DOHH2 (cell line): ENCODE measurements at regions not wholly inside any gene's neighbourhood (a gene's known extent, or its start where the extent isn't known, plus 50 kb on each side); places are given as distances from the start of the nearest gene placed in this dataset.
"Not testable (repeated sequence)": the region's sequence is repeated elsewhere in the genome, so short reads cannot be mapped to it uniquely, and the experiment has no call there.

Source experiments
- H3F3A ChIP-seq: fragments of 200-600 bp; sonication (generic), shearing (Covaris generic); 2 replicates; pipeline ENCODE4 v1.6.0; 2016; ENCODE audit warnings: antibody characterized with exemption, mild to moderate bottlenecking; ENCODE audit not compliant: control insufficient read depth, insufficient read depth
- H3K27ac ChIP-seq: fragments of 200-600 bp; sonication (generic); 2 replicates; pipeline ENCODE4 v1.5.1; 2014; ENCODE audit warnings: low read depth, mild to moderate bottlenecking, low read length, moderate library complexity
- H3K27me3 ChIP-seq: fragments of 200-600 bp; sonication (generic); 2 replicates; pipeline ENCODE4 v1.6.1; 2014; ENCODE audit warnings: mild to moderate bottlenecking, low read length, mixed read lengths; ENCODE audit not compliant: control insufficient read depth
- H3K36me3 ChIP-seq: fragments of 200-600 bp; sonication (generic); 2 replicates; pipeline ENCODE4 v1.6.1; 2014; ENCODE audit warnings: mild to moderate bottlenecking, low read length, moderate library complexity, mixed read lengths; ENCODE audit not compliant: control insufficient read depth
- H3K4me1 ChIP-seq: fragments of 200-600 bp; sonication (generic); 2 replicates; pipeline ENCODE4 v1.6.1; 2014; ENCODE audit warnings: mild to moderate bottlenecking, low read length, mixed read lengths; ENCODE audit not compliant: control insufficient read depth
- H3K4me2 ChIP-seq: fragments of 200-600 bp; sonication (generic); 2 replicates; pipeline ENCODE4 v1.6.0; 2014; ENCODE audit warnings: mild to moderate bottlenecking, low read length, moderate library complexity
- H3K4me3 ChIP-seq: fragments of 200-600 bp; sonication (generic); 2 replicates; pipeline ENCODE4 v1.5.1; 2014; ENCODE audit warnings: mild to moderate bottlenecking, low read length, mixed read lengths
- H3K79me2 ChIP-seq: fragments of 200-600 bp; sonication (generic); 2 replicates; pipeline ENCODE4 v1.6.1; 2014; ENCODE audit warnings: mild to moderate bottlenecking, low read length, mixed read lengths; ENCODE audit not compliant: control insufficient read depth
- H3K9me2 ChIP-seq: fragments of 200-600 bp; sonication (generic); replicated peaks from 2 replicates; pipeline ENCODE4 v1.6.1; 2014; ENCODE audit warnings: mild to moderate bottlenecking, low read length, mixed read lengths; ENCODE audit not compliant: control insufficient read depth
- H3K9me3 ChIP-seq: fragments of 200-600 bp; sonication (generic); 2 replicates; pipeline ENCODE4 v1.6.1; 2014; ENCODE audit warnings: antibody characterized with exemption, low read length, mixed read lengths; ENCODE audit not compliant: control insufficient read depth, insufficient read depth
- H4K20me1 ChIP-seq: fragments of 200-600 bp; sonication (generic); 2 replicates; pipeline ENCODE4 v1.6.0; 2014; ENCODE audit warnings: low read depth, mild to moderate bottlenecking, antibody characterized with exemption, low read length, moderate library complexity; ENCODE audit not compliant: control insufficient read depth, insufficient read depth
- CTCF ChIP-seq: fragments of 200-600 bp; sonication (generic); IDR thresholded peaks from one replicate; pipeline ENCODE4 v1.5.1; 2014; ENCODE audit warnings: antibody characterized with exemption, mild to moderate bottlenecking, low read depth, low read length; ENCODE audit not compliant: poor library complexity, severe bottlenecking
- EZH2phosphoT487 ChIP-seq: fragments of 200-600 bp; sonication (generic); IDR thresholded peaks from 2 replicates; pipeline ENCODE4 v1.6.1; 2017; ENCODE audit warnings: borderline replicate concordance, mild to moderate bottlenecking, antibody characterized with exemption, low read length, moderate library complexity, mixed read lengths

GRCh38 chr16:47817048-47817447 is 338.7 kb downstream of the ABCC12 start:
- H3K79me2 ChIP-seq: no peaks in the 10 kb centered on the region

GRCh38 chr16:47816511-47816910 is 339.3 kb downstream of the ABCC12 start:
- H3F3A ChIP-seq: no peaks in the 10 kb centered on the region
- TF ChIP-seq EZH2phosphoT487: no peak
- TF ChIP-seq CTCF: no peak
- H3K79me2 ChIP-seq: no peaks in the 10 kb centered on the region
- H4K20me1 ChIP-seq: no peaks in the 10 kb centered on the region
- no peaks in the 10 kb centered on the region for H3K36me3 ChIP-seq
- no peaks in the 10 kb centered on the region for H3K9me2 ChIP-seq
- no peak overlapping the region for H3K4me3 ChIP-seq
- H3K27ac ChIP-seq: no peak overlapping the region
- H3K4me2 ChIP-seq: no peak overlapping the region
- no peaks in the 10 kb centered on the region for H3K9me3 ChIP-seq
- no peaks in the 10 kb centered on the region for H3K4me1 ChIP-seq
- H3K27me3 ChIP-seq: no peaks in the 10 kb centered on the region

More at GRCh38 chr16:47817048-47817447, 338.7 kb downstream of the ABCC12 start:
- Histone ChIP-seq H3K9me2 (no peaks in the 10 kb centered on the region), H3K27me3 (no peaks in the 10 kb centered on the region), H3K27ac (no peak overlapping the region), H3K4me3 (no peak overlapping the region), H3K4me1 (no peaks in the 10 kb centered on the region), H3K9me3 (no peaks in the 10 kb centered on the region), H3K4me2 (no peak overlapping the region), H3F3A (no peaks in the 10 kb centered on the region), H4K20me1 (no peaks in the 10 kb centered on the region), H3K36me3 (no peaks in the 10 kb centered on the region)
- TF ChIP-seq EZH2phosphoT487: no peak

GRCh38 chr16:47815655-47816054 is 340.1 kb downstream of the ABCC12 start:
- H3F3A ChIP-seq: no peaks in the 10 kb centered on the region
- no peak overlapping the region for H3K4me2 ChIP-seq
- no peaks in the 10 kb centered on the region for H3K4me1 ChIP-seq
- TF ChIP-seq EZH2phosphoT487 (no peak), CTCF (no peak)
- no peaks in the 10 kb centered on the region for H3K9me3 ChIP-seq
- no peaks in the 10 kb centered on the region for H3K36me3 ChIP-seq
- H3K79me2 ChIP-seq: no peaks in the 10 kb centered on the region
- H3K27me3 ChIP-seq: no peaks in the 10 kb centered on the region
- no peaks in the 10 kb centered on the region for H4K20me1 ChIP-seq
- no peak overlapping the region for H3K27ac ChIP-seq
- no peak overlapping the region for H3K4me3 ChIP-seq
- no peaks in the 10 kb centered on the region for H3K9me2 ChIP-seq

GRCh38 chr16:47811758-47812157 is 344.0 kb downstream of the ABCC12 start:
- not testable (repeated sequence) for H3K27me3 ChIP-seq, H3K27ac ChIP-seq, H3K4me1 ChIP-seq, H3K4me3 ChIP-seq, H3K9me3 ChIP-seq, H3F3A ChIP-seq, H3K36me3 ChIP-seq, H4K20me1 ChIP-seq, H3K79me2 ChIP-seq, H3K4me2 ChIP-seq, H3K9me2 ChIP-seq
